CD14-positive monocyte (primary cell): ENCODE measurements at regions not wholly inside any gene's neighbourhood (a gene's known extent, or its start where the extent isn't known, plus 50 kb on each side); places are given as distances from the start of the nearest gene placed in this dataset.

Source experiments
- DNase-seq, 3 donors: peaks; one replicate each; pipeline ENCODE4 v3.0.0-alpha.2; 2011 to 2022
- H2AFZ ChIP-seq: 2 replicates; pipeline ENCODE4 v1.6.0; 2012; ENCODE audit warnings: mild to moderate bottlenecking, low read depth, low read length, inconsistent platforms; ENCODE audit not compliant: insufficient read depth, poor library complexity, severe bottlenecking
- H3K27ac ChIP-seq, 2 donors: 1 replicate in 1 of 2; 2 replicates in 1 of 2; pipeline ENCODE4 v1.5.1; 2012 to 2013; ENCODE audit warnings: low read length in 2 of 2, control low read depth in 1 of 2, inconsistent platforms in 1 of 2, low read depth in 1 of 2, mild to moderate bottlenecking in 1 of 2
- H3K27me3 ChIP-seq, 2 donors: one replicate each; pipeline versions ENCODE4 v1.6.0 to v1.6.1; 2011 to 2013; ENCODE audit warnings: low read length in 2 of 2; ENCODE audit not compliant: control insufficient read depth in 2 of 2, insufficient read depth in 2 of 2
- H3K36me3 ChIP-seq, 2 donors: replicated peaks in 1 of 2; 1 replicate in 1 of 2; 2 replicates in 1 of 2; pipeline versions ENCODE4 v1.5.1 to v1.6.1; 2012 to 2013; ENCODE audit warnings: low read length in 2 of 2, control low read depth in 1 of 2, inconsistent platforms in 1 of 2, mild to moderate bottlenecking in 1 of 2; ENCODE audit not compliant: insufficient read depth in 2 of 2, control insufficient read depth in 1 of 2
- H3K4me1 ChIP-seq, 2 donors: 1 replicate in 1 of 2; 2 replicates in 1 of 2; pipeline versions ENCODE4 v1.5.1 to v1.6.1; 2012 to 2013; ENCODE audit warnings: low read length in 2 of 2, control low read depth in 1 of 2, inconsistent platforms in 1 of 2, mild to moderate bottlenecking in 1 of 2, moderate library complexity in 1 of 2; ENCODE audit not compliant: insufficient read depth in 2 of 2, control insufficient read depth in 1 of 2
- H3K4me2 ChIP-seq: replicated peaks from 2 replicates; pipeline ENCODE3; 2012; ENCODE audit warnings: low read length, moderate library complexity, mild to moderate bottlenecking; ENCODE audit not compliant: poor library complexity, severe bottlenecking; ENCODE audit errors: extremely low read depth
- H3K4me3 ChIP-seq, 3 experiments: fragments of 200-600 bp in 1 of 3; sonication (generic) in 1 of 3; replicated peaks in 1 of 3; 1 replicate in 2 of 3; 2 replicates in 1 of 3; pipeline ENCODE4 v1.5.1; 2011 to 2013; ENCODE audit warnings: low read length in 3 of 3, mild to moderate bottlenecking in 3 of 3, control low read depth in 2 of 3, low read depth in 2 of 3, inconsistent platforms in 1 of 3, moderate library complexity in 1 of 3
- H3K79me2 ChIP-seq: 2 replicates; pipeline ENCODE4 v1.6.0; 2012; ENCODE audit warnings: mild to moderate bottlenecking, control low read depth, inconsistent platforms, low read length, moderate library complexity; ENCODE audit not compliant: insufficient read depth
- H3K9ac ChIP-seq: 2 replicates; pipeline ENCODE4 v1.6.0; 2017; ENCODE audit warnings: low read length, mild to moderate bottlenecking; ENCODE audit not compliant: insufficient read depth, poor library complexity, severe bottlenecking
- H3K9me3 ChIP-seq, 2 donors: replicated peaks in 1 of 2; 1 replicate in 1 of 2; 2 replicates in 1 of 2; pipeline versions ENCODE4 v1.5.1 to v1.6.1; 2012 to 2013; ENCODE audit warnings: low read length in 2 of 2, control low read depth in 1 of 2; ENCODE audit not compliant: control insufficient read depth in 1 of 2, insufficient read depth in 1 of 2
- H4K20me1 ChIP-seq: 2 replicates; pipeline ENCODE4 v1.6.0; 2012; ENCODE audit warnings: mild to moderate bottlenecking, low read length, control low read depth, moderate library complexity; ENCODE audit not compliant: insufficient read depth
- H3K27ac Mint-ChIP-seq, 7 donors: one replicate each; pipeline ENCODE4 v1.8.0; 2020; ENCODE audit warnings: mild to moderate bottlenecking in 7 of 7, mixed read lengths in 7 of 7, moderate library complexity in 6 of 7, inconsistent platforms in 2 of 7
- H3K27me3 Mint-ChIP-seq, 3 donors: one replicate each; pipeline ENCODE4 v1.8.0; 2021 to 2022; ENCODE audit warnings: low read depth in 3 of 3, mild to moderate bottlenecking in 3 of 3, mixed read lengths in 3 of 3, moderate library complexity in 3 of 3, inconsistent platforms in 1 of 3
- H3K36me3 Mint-ChIP-seq, 2 donors: one replicate each; pipeline ENCODE4 v1.8.0; 2020; ENCODE audit warnings: mixed read lengths in 2 of 2, inconsistent platforms in 1 of 2, mild to moderate bottlenecking in 1 of 2
- H3K4me1 Mint-ChIP-seq: one replicate; pipeline ENCODE4 v1.8.0; 2020; ENCODE audit warnings: mild to moderate bottlenecking, mixed read lengths
- H3K4me3 Mint-ChIP-seq, 2 donors: one replicate each; pipeline ENCODE4 v1.8.0; 2020; ENCODE audit warnings: mild to moderate bottlenecking in 2 of 2, mixed read lengths in 2 of 2, moderate library complexity in 1 of 2
- H3K9me3 Mint-ChIP-seq, 7 donors: one replicate each; pipeline ENCODE4 v1.8.0; 2020 to 2022; ENCODE audit warnings: mixed read lengths in 7 of 7, mild to moderate bottlenecking in 6 of 7, moderate library complexity in 6 of 7, inconsistent platforms in 2 of 7
- WGBS: methylation state at CpG from one replicate; pipeline ENCODE4 v1.1.5; 2013; ENCODE audit warnings: missing lambda C conversion rate; ENCODE audit not compliant: insufficient coverage; 5-methylcytosine and 5-hydroxymethylcytosine counted together
- intact Hi-C, 2 donors: fragments of 100-400 bp; cut with micrococcal nuclease; formaldehyde crosslinking; loops; one replicate each; pipeline versions ENCODE4 v1.15.0 to v1.15.1; 2023
- TF ChIP-seq, protein P1 (sequence below): fragments of 200-600 bp; IDR thresholded peaks from one replicate; pipeline ENCODE4 v1.8.0; 2022; ENCODE audit warnings: antibody characterized with exemption, mild to moderate bottlenecking

DNA sequence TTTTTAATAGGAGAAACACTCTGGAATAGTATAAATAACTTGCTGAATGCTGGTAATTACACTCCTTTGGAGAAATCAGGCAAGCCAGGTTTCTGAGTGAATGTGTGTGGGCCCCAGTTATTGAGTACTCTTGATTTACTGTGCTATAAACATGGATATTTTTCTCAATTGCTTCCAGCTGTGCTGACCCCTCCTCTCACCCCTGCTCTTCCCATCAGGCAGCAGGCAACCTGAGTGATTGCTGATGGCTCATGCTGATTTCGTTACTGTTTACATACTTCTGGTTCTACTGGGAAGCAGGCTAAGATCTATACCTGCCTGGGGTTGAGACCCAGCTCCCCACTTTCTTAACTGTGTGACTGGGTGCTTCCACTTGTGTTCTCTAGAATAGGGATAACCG, 68.5 kb downstream of the DHCR7 start:
- H3K4me2 ChIP-seq = no peak overlapping the region
- H3K4me3 ChIP-seq = no peak overlapping the region
- H3K79me2 ChIP-seq = no peaks in the 10 kb centered on the region
- H3K36me3 Mint-ChIP-seq = no peaks in the 10 kb centered on the region
- no peak overlapping the region for H3K9ac ChIP-seq
- H3K9me3 Mint-ChIP-seq = peaks cover 0 to 7% (median 4%) of the 10 kb centered on the region in 7 donors
- no peak overlapping the region for H3K27ac ChIP-seq
- intact Hi-C loops = no loop called here
- DNase-seq = no peak
- no peak overlapping the region for H3K27ac Mint-ChIP-seq
- H3K4me1 ChIP-seq = no peaks in the 10 kb centered on the region
- no peak overlapping the region for H3K4me3 Mint-ChIP-seq
- H3K27me3 ChIP-seq = no peaks in the 10 kb centered on the region
- no peaks in the 10 kb centered on the region for H4K20me1 ChIP-seq
- no peaks in the 10 kb centered on the region for H3K4me1 Mint-ChIP-seq
- peaks cover 5% of the 10 kb centered on the region in 3 donors for H3K27me3 Mint-ChIP-seq
- WGBS = 88% methylated on average over 1 of the region's 2 CpGs
- no peaks in the 10 kb centered on the region for H3K36me3 ChIP-seq
- TF ChIP-seq, protein P1, sequence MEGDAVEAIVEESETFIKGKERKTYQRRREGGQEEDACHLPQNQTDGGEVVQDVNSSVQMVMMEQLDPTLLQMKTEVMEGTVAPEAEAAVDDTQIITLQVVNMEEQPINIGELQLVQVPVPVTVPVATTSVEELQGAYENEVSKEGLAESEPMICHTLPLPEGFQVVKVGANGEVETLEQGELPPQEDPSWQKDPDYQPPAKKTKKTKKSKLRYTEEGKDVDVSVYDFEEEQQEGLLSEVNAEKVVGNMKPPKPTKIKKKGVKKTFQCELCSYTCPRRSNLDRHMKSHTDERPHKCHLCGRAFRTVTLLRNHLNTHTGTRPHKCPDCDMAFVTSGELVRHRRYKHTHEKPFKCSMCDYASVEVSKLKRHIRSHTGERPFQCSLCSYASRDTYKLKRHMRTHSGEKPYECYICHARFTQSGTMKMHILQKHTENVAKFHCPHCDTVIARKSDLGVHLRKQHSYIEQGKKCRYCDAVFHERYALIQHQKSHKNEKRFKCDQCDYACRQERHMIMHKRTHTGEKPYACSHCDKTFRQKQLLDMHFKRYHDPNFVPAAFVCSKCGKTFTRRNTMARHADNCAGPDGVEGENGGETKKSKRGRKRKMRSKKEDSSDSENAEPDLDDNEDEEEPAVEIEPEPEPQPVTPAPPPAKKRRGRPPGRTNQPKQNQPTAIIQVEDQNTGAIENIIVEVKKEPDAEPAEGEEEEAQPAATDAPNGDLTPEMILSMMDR = no peak
- H2AFZ ChIP-seq = no peak overlapping the region
- H3K9me3 ChIP-seq = no peaks in the 10 kb centered on the region

DNA sequence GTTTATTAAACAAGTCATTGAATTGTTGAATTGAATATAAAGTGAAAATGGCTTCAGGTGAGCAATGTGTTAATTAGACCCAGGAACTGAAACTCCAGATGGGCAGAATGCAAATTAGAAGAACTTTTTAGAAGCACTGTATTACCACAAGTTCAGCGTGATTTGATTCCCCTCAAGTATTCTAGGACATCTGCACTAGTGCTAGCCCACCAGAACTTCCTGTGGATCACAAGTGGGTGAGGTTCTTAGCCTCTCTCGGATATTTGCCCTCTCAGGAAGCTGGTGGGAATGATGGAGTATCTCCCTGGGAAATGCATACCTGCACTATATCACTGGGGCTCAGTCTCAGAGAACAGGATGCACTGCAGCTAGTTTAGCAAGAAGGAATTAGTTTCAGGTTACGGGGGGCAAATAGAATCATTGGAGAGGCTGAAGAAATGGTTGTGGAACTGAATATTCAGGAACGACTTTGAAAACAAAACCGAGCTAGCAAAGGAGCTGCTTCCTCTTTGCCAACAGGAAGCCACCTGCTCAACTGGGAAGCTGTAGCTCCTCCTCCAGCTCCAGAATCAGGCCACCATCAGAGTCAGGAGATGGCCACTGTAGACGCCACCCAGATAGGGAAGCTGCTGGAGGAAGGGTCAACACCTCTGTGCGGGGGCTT, 74.3 kb downstream of the DHCR7 start:
- H2AFZ ChIP-seq = no peak overlapping the region
- no peaks in the 10 kb centered on the region for H4K20me1 ChIP-seq
- H3K4me3 Mint-ChIP-seq = no peak overlapping the region
- H3K79me2 ChIP-seq = no peaks in the 10 kb centered on the region
- no peak overlapping the region for H3K9ac ChIP-seq
- H3K4me1 ChIP-seq = peaks cover 4 to 7% of the 10 kb centered on the region in 2 donors
- H3K4me3 ChIP-seq = no peak overlapping the region
- H3K27me3 Mint-ChIP-seq = peaks cover under 1 to 5% (median 2%) of the 10 kb centered on the region in 3 donors
- H3K9me3 ChIP-seq = no peaks in the 10 kb centered on the region
- no peak overlapping the region for H3K27ac ChIP-seq
- DNase-seq = no peak
- no peaks in the 10 kb centered on the region for H3K36me3 Mint-ChIP-seq
- 33% methylated on average over 5 of the region's 7 CpGs for WGBS
- intact Hi-C loops = no loop called here
- no peak overlapping the region for H3K27ac Mint-ChIP-seq
- no peaks in the 10 kb centered on the region for H3K36me3 ChIP-seq
- peaks cover 8% of the 10 kb centered on the region for H3K4me1 Mint-ChIP-seq
- no peak overlapping the region for H3K4me2 ChIP-seq
- H3K9me3 Mint-ChIP-seq = peaks cover 0 to 4% (median 0%) of the 10 kb centered on the region in 7 donors
- no peaks in the 10 kb centered on the region for H3K27me3 ChIP-seq
- TF ChIP-seq, protein P1 = no peak
